Stimulated activated CD4-positive, alpha-beta T cell treated with anti-CD3 and anti-CD28 coated beads, Interleukin-4, amount 100 ng/mL, for 1 hour (primary cell): ENCODE measurements at regions not wholly inside any gene's neighbourhood (a gene's known extent, or its start where the extent isn't known, plus 50 kb on each side); places are given as distances from the start of the nearest gene placed in this dataset.

Source experiments
- DNase-seq: peaks from one replicate; pipeline ENCODE4 v3.0.0-alpha.2; 2020

DNA sequence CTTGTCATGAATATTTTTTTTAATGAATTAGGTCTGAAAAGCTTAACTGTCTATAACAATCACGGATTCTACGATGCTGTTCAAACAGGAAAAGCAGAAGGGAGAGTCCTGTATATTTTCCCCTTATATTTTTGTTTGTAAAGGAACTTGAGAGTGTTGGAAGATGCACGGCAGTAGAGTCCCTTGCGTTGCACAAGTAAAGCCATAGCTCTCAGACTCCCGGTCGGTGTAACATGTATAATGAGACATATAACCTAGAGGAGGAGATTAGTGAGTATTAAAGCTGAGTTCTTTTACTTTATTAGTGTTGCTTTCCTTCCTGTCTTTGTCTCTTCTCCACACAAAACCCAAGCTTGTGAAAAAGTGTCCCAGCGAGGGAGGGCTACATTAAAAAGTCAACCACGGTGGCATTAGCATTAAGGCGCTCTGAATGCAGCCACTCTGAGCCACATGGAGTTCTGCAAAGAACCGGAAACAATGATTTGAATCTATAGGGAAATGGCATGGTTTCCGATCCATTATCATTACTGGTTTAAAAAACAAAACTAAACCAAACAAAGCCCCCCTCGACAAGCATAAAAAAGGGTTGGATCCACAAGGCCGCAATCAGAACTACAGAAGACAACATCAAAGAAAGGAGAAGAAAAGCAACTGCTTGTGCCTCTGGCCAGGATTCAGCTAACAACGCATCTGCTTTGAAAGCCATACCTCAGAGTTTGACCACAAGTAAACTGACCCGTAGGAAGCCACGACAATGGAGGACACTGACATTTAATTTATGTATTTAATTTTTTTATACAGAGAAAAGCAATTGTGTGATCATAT lies 356.8 kb downstream of the LMO4 start:
- DNase-seq: no peak

DNA sequence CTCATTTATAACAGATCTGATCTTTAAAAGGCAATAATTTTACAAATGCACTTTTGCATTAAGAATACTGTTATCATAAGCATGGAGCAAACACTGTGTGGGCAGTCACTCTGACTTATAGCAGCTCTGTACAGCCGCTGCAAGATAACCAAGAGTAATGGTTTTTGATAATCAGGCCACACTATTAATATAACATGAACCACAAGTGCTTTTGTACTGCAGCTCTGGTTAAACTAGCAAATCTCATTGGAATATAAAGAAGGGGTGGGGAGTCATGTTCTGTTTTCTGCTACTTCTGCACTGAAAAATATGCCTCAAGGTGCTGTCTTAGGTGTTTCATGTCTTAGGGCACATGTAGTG lies 357.4 kb downstream of the LMO4 start:
- no peak for DNase-seq

DNA sequence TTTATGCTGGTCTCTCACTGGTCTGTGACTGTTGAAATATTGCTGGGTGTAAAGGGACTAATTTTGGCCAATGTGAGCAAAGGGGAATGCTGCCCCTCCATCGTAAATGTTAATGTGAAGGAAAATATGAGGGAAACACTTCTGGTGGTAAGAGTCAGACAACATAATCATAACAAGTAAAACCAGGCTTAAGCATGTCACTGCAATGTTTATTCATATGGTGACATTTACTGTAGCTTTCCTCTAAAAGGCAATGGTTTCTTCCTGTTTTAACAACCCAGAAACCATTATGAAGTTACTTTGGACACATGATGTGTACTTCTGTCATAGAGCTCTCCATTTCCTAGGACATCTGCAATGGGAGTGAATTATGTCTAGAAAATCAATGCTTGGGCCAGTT lies 358.0 kb downstream of the LMO4 start:
- DNase-seq: no peak

DNA sequence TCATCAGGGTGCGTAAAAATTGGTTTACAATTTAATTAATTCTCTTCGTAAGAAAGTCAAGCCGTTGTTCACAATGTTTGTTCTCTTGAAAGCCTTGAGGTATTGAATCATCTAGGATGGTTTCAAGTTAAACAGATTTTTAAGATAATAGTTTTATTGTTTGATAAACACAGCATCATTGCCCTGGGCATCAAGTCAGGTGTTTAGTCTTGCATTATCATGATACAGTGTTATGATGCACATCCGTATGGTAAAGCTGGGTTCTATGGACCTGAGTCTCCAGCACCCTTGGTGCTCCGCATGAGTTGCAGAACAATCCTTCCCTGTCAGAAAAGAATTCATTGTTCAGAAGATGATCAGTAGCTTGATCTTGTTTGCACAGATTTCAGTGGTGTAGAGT lies 359.5 kb downstream of the LMO4 start:
- no peak for DNase-seq

DNA sequence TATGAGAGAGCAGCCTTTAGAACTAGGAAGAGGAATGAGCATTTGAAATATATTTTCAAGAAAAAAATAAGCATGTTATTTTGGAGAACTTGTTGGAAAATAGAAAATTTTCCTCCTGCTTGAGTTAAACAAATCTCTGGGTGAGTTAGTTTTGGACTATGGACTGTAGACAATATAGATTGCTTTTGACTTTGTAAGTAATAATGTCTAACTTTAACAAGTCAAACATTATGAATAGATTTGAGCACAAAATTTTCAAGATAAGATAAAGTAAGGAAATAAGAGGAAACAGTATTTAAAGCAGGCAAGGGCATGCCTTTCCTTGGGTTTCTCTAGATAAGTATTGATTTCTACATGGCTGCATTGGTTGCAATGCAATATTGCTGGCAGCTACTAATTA lies 360.8 kb downstream of the LMO4 start:
- DNase-seq: no peak

DNA sequence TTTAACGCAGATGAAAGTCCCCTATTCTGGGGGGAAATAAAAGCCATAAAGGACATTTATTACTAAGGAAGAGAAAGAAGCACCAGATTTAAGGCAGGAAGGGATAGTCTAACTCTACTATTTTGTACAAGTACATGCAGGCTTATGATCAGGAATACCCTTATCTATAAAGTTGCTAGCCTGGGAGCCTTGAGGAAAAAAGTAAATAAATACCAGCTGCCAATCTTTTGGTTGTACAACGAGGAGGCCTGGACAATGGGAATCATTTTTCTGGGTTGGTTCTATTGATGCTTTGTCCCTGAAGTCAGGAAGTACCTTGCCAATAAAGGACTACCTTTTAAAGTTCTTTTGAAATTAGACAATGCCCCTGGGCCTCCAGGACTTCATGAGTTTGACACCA lies 367.8 kb downstream of the LMO4 start:
- DNase-seq: no peak

DNA sequence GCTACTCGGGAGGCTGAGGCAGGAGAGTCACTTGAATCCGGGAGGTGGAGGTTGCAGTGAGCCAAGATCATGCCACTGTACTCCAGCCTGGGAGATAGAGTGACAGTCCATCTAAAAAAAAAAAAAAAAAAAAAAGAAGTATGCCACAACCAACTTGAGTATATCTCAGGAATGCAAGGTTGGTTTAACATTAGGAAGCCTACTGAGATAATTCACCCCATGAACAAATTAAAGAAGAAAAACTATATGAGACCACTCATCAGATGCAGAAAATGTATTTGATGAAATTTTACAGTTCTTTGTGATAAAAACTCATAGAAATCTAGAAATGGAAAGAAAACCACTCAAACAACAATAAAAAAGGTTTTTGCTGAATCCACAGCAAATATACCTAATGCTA lies 373.8 kb downstream of the LMO4 start:
- no peak for DNase-seq

DNA sequence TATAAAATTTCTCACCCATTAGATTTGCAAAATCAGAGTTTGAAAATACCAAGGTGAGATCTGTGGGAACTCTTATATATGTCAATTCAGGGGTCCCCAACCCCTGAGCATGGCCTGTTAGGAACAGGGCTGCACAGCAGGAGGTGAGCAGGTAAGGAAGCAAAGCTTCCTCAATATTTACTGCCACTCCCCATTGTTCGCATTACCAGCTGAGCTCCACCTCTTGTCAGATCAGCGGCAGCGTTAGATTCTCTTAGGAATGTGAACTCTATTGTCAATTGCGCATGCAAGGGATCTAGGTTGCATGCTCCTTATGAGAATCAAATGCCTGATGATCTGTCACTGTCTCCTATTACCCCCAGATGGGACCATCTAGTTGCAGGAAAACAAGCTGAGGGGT lies 376.6 kb downstream of the LMO4 start:
- no peak for DNase-seq

DNA sequence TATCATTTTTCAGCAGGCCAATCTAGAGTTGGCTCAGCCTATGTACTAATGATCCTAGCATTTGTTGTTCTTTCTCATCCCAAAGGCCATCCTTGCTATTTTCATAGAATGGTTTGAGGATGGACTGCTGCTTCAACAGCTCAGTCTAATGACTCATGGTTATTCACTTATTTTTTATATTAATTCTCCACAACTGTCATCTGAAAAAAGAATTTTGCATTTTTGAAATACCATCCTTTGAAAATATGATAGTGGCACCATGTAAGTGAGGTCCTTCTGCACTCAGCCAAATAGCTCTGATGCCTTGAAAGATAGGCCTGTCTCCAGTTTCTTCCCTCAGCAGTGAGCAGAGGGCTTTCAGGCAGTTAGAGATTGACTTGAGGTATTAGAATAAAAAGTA lies 377.5 kb downstream of the LMO4 start:
- DNase-seq: no peak

DNA sequence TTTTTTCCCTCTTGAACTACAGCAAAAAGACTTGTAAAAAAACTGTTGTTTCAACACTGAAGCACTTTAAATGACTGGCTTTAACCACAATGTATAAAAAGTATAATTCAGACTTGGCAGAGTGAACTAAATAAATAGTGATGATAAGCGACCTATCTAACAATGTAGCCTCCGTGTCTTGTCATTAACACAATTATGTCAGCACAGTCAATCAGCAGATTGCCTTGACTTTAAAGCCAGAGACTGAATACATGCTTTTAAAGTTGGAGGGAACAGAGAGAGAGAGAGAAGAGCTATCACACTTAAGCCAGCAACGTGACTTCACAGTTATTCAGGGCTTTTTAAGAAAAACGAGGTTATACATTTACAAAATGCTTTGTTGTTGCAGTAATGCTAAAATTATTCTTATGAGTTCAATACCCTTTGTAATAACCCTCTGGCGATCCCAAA lies 378.1 kb downstream of the LMO4 start:
- no peak for DNase-seq

DNA sequence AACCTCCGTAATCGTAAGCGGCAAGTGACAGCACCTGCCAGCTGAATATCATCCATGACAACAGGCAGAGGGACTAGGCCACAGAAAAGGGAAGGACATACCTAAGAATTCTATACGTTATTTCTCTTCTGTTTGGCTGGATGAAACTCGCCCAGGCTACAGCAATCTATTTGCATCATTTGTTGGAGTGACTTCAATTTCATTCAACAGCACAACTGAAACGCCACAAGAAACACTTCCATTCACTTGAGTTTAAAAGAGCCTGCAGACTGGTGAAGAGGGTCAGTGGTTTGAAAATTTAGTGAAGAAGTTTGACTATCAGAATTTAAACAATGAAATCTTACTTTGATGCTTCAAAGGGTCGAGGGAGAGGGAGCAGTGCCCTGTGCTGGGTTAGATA lies 378.7 kb downstream of the LMO4 start:
- no peak for DNase-seq

DNA sequence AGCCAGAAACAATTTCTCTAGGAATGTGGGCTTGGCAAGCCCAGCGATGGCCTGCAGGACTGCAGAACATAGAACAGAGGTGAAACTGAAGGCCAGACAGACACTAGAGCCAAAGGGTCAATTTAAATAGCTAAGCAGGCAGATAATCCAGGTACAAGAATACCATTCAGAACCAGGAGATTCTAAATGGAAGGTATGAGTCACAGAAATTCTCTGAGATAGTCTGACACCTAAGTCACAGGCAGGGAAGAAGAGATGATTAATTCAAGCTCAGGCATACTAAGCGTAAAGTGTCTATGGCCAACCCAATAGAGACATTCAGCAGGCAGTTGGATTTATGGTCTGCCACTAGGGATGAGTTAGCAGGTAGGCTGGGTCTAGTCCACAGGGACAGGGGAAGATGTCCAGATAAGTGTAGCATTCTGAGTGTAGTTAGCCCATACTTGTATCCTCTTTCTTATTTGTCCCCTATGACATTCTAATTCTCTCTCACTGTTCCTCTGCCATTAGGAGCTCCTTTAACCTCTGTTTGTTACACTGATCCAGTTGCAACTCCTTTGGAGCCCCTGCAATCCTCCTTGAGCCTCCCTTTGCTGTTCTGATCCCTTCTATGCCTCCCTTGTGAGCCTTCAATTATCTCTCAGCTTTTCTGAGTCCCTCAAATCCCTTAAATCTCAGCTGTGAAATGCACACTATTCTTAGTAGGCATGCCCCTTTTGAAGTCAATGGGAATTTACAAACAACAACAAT lies 383.8 kb downstream of the LMO4 start:
- DNase-seq: no peak

DNA sequence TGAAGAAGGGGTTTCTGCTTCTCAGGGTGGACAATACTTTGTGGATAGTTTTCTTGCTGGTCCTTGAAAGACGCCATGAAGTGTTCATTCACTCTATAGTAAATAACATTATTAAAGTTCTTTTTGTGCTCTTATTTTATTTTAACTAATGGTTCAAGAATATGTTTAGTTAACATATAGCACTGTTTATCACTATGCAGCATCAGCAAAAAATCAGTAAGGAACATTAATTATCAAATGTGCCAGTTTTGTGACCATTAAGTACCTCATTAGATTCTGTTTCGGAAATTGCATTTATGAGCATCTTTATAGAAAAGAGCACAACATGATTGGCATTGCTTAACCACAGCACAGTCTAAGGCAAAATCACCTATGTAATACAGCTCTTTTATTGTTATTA lies 385.6 kb downstream of the LMO4 start:
- no peak for DNase-seq

DNA sequence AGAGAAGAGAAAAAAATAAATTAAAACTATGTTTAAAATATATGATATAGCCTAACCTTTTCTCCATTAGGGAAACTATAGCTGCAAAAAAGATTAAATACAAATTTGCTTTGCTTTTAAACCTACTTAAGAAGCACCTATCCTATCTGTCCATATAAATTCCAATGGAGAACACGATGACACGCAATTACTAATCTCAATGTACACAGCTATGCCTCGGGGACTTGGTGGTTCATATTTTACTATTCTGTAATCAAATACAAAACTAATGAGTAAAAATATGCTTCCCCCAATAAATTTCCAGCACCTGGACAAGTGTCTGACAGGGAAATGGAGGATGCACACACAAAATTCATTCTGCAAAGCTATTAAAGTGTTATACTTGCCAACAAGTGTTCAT lies 386.4 kb downstream of the LMO4 start:
- DNase-seq: no peak

DNA sequence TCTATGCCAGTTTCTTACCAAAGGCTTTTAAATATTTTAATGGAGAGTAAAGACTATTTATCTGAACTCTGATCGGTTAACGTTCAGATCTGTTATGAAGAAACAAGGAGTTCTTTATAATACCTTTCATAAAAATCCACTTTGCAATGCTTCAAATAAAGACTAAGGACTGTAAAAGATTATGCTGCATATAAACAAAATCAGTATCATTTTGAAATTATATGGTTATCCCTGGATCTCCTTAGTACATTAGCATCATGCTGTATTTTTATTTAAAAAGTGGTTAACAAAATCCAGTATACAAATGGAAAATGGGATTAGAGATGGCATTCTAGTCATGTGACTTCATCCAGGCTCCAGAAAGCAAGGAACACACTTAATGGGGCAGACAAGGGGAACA lies 386.8 kb downstream of the LMO4 start:
- no peak for DNase-seq

DNA sequence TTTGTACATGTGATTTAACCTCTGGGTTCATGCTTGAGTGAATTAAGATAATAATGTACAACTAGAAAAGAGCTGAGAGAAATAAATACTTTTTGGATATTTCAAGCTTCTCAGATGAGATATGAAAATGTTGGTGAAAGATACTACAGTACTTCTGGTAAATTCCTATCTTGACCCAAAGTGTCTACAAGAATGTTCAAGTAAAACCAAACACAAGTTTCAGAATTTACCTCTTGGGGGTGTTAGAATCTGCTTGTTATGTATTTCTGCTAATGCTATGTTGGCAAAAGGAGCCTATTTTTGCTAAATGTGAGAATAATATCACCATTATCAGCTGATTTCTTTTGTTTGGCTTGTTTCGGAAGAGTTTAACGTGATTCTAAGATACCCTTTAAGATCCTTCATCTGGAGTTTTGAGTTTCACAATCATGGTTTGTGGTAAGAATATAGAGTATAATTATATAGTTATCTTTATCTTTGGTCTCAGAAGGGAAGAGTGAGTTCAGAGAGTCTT lies 388.5 kb downstream of the LMO4 start:
- DNase-seq: no peak

DNA sequence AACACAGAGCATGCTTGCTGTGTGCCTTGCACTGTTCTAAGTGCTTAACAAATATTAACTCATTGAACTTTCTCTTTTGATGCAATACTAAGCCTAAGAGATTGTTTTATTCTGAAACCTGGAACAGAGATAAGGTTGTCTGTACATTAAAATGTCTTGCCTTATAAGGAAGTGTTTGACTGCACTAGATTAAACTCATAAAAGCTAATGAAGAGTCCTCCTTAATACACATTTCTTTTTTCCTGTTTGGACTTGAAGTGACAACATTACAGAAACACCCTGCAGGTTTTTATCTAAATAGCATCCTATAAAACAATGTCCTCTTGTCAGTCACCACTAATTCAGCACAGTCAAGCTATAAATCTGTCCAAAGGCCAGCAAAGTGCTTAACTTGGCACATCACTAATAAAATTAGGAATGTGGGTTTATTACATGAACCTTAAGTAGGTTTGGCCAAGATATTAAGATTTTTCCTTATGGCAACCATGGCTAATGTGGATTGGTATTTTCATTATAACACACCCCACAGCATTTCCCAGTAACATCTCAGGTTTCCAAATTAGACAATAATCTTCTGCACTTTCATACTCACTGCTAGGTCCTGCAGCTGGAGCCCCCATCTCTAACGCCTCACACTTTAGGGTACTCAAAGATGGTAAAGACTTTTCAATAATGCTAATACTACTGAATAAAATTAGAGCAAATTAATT lies 389.7 kb downstream of the LMO4 start:
- DNase-seq: no peak

DNA sequence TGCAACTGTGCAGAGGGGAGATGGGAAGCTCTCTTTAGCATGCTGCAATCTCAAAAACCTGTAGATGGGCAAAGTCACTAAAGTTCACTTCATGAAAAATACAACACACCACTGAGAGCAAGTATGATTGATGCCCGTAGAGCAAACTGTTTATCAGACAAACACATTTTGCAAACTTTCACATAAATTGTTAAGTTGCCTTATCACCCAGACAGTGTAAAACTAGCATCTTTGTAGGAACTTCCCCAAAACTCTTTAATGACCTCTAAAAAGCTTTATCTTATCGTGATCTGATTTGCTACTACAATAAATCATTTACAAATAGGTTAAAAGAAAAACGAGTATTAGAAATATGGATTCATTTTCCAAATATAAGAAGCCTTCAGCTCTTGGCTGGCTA lies 391.0 kb downstream of the LMO4 start:
- DNase-seq: no peak

DNA sequence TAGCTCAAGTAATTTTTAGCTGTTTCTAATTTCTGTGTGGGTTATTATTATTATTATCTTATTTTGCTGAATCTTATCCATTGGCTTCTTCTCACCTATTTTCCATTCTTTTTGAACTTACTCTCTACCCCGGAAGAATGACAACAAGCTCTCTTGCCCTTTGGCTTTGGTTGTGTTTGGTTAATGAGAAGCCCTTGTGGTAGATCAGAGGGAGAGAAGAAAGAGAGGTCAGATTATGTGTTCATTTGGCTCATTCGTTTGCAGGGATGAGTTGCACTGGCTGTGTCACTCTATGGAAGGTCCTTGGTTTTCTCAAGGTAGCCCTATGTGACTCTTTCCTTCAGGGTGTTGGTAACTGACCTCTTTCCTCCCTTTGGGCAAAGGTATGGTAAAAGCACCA lies 391.9 kb downstream of the LMO4 start:
- DNase-seq: no peak

DNA sequence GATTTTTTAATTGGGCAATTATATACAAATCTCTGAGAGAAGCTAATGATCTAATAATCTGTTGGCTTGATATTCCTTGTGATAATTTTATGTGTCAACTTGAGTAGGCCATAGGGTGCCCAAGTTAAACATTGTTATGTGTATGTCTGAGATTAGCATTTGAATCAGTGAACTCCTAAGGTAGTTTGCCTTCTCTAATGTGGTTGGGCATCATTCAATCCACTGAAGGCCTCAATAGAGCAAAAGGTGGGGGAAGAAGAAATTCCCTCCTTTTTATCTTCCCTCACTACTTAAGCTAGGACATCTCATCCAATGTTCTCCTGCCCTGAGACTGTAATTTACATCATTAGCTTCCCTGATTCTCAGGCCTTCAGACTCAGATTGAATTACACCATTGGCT lies 394.5 kb downstream of the LMO4 start:
- no peak for DNase-seq

DNA sequence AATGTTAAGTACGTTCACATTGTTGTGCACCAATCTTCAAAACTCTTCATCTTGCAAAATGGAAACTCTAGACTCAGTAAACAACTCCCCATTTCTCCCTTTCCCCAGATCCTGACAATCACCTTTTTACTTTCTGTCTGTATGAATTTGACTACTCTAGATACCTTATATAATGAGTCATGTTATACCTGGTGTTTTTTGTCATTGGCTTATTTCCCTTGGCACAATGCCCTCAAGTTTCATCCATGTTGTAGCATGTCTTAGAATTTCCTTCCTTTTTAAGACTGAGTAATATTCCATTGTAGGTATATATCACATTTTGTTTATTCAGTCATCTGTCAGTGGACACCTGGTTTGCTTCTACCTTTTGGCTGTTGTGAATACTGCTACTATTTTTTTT lies 399.5 kb downstream of the LMO4 start:
- no peak for DNase-seq

DNA sequence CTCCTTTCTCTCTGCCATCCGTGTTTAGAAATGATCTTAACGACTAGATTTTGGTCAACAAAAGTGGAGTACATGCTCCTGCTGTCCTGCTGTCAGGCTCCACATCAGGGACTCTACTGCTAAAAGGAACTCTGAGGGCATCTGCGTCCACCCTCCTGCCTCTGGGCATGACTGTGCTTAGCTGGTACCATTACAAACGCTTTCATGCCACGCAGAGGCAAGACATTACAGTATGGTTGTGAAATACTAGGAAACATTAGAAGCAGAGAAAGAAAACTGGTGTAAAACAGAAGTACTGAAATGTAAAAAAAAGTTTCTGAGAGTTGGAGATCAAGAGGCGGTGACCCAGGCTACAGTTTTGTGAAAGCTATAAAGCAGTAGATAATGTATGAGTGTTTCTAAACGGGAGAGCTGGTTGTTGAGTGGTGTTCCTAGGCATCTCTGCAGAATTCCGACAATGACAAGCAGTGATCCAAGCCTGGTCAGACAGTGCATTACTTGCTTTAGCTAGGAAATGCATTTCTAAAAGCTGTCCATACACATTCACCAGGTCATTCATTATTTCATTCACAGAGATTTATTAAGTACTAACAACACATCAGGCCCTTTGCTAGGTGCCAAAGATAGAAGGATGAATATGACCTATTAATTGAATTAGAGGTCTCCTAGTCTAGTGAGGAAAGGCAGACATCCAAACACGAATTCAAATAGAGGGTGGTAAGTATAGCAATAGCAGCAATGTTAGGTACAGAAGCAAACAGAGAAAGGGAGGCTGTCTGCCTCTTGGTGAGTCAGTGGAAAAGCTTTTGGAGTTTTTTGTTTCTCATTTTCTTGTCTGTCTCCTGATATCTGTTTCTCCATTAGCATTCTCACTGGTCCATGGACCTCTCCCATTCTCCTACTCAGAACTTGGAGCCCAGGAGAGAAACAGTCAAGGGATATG lies 401.9 kb downstream of the LMO4 start:
- DNase-seq: no peak

DNA sequence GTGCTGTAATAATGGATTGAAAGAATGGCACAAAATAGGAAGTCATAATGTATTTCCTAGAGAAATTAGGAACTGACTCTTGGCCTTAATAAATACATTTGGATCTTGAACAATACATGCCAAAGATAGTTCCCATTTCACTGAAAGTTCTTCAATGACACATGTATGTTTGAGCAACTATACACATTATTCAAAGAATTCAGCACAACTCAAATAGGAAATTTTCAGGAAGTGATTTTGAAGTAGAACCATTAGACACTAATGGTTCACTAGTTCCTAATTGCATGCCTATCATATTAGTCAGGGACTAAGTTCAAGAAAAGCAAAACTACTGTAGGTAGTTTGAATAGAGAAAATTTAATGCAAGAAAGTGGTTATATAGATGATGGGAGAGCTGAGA lies 404.7 kb downstream of the LMO4 start:
- no peak for DNase-seq
